Neuronal stem cell (in vitro differentiated cells): ENCODE measurements at regions not wholly inside any gene's neighbourhood (a gene's known extent, or its start where the extent isn't known, plus 50 kb on each side); places are given as distances from the start of the nearest gene placed in this dataset.

Source experiments
- DNase-seq: peaks from one replicate; pipeline ENCODE4 v3.0.0-alpha.2; 2013; ENCODE audit warnings: low spot score
- H2AFZ ChIP-seq: one replicate; pipeline ENCODE4 v1.6.1; 2013; ENCODE audit warnings: mild to moderate bottlenecking, low read length, inconsistent platforms
- H2AK5ac ChIP-seq: 2 replicates; pipeline ENCODE4 v1.6.1; 2013; ENCODE audit warnings: low read depth, mild to moderate bottlenecking, inconsistent platforms, low read length, moderate library complexity, mixed read lengths
- H2BK120ac ChIP-seq: 2 replicates; pipeline ENCODE4 v1.6.1; 2013; ENCODE audit warnings: low read depth, mild to moderate bottlenecking, inconsistent platforms, low read length, moderate library complexity, mixed read lengths
- H2BK12ac ChIP-seq: one replicate; pipeline ENCODE4 v1.6.1; 2013; ENCODE audit warnings: low read length, inconsistent platforms
- H2BK15ac ChIP-seq: 2 replicates; pipeline ENCODE4 v1.6.1; 2013; ENCODE audit warnings: mild to moderate bottlenecking, low read length, inconsistent platforms, mixed read lengths
- H2BK5ac ChIP-seq: one replicate; pipeline ENCODE4 v1.6.1; 2013; ENCODE audit warnings: inconsistent platforms, mild to moderate bottlenecking, low read length, moderate library complexity
- H3K14ac ChIP-seq: one replicate; pipeline ENCODE4 v1.6.1; 2013; ENCODE audit warnings: low read length, inconsistent platforms
- H3K18ac ChIP-seq: 2 replicates; pipeline ENCODE4 v1.6.1; 2013; ENCODE audit warnings: low read length, inconsistent platforms
- H3K23ac ChIP-seq: 2 replicates; pipeline ENCODE4 v1.6.1; 2013; ENCODE audit warnings: low read depth, mild to moderate bottlenecking, mixed read lengths, low read length, inconsistent platforms; ENCODE audit not compliant: poor library complexity
- H3K27ac ChIP-seq: replicated peaks from 3 replicates; pipeline ENCODE4 v1.5.1; 2013; ENCODE audit warnings: low read length, inconsistent platforms
- H3K27me3 ChIP-seq, 3 experiments: 2 replicates each; pipeline ENCODE4 v1.6.1; 2013; ENCODE audit warnings: low read length in 3 of 3, mild to moderate bottlenecking in 2 of 3, inconsistent platforms in 1 of 3, low read depth in 1 of 3, mixed read lengths in 1 of 3, moderate library complexity in 1 of 3; ENCODE audit not compliant: control insufficient read depth in 3 of 3, insufficient read depth in 3 of 3
- H3K36me3 ChIP-seq, 2 donors: replicated peaks in 1 of 2; 2 replicates each; pipeline ENCODE4 v1.6.1; 2013; ENCODE audit warnings: low read length in 2 of 2; ENCODE audit not compliant: control insufficient read depth in 2 of 2, insufficient read depth in 2 of 2
- H3K4ac ChIP-seq: 2 replicates; pipeline ENCODE4 v1.6.1; 2013; ENCODE audit warnings: inconsistent platforms, mild to moderate bottlenecking, low read length, moderate library complexity
- H3K4me1 ChIP-seq, 2 donors: 1 replicate in 1 of 2; 2 replicates in 1 of 2; pipeline ENCODE4 v1.6.1; 2013; ENCODE audit warnings: low read length in 2 of 2, low read depth in 1 of 2; ENCODE audit not compliant: control insufficient read depth in 2 of 2, insufficient read depth in 1 of 2
- H3K4me2 ChIP-seq: one replicate; pipeline ENCODE4 v1.6.1; 2013; ENCODE audit warnings: mild to moderate bottlenecking, low read length, inconsistent platforms; ENCODE audit not compliant: insufficient read depth, poor library complexity, severe bottlenecking
- H3K4me3 ChIP-seq, 2 donors: 2 replicates each; pipeline ENCODE4 v1.5.1; 2013; ENCODE audit warnings: low read length in 2 of 2, mild to moderate bottlenecking in 2 of 2, inconsistent platforms in 1 of 2, moderate library complexity in 1 of 2
- H3K79me1 ChIP-seq: one replicate; pipeline ENCODE4 v1.6.1; 2013; ENCODE audit warnings: low read depth, mild to moderate bottlenecking, inconsistent platforms, low read length, moderate library complexity
- H3K9ac ChIP-seq: one replicate; pipeline ENCODE4 v1.6.1; 2013; ENCODE audit warnings: mild to moderate bottlenecking, low read depth, low read length, inconsistent platforms; ENCODE audit not compliant: poor library complexity
- H3K9me3 ChIP-seq, 2 donors: replicated peaks in 1 of 2; 2 replicates each; pipeline versions ENCODE3 to v1.6.1; 2013; ENCODE audit warnings: low read length in 2 of 2, mild to moderate bottlenecking in 2 of 2, inconsistent platforms in 1 of 2, low read depth in 1 of 2, mixed read lengths in 1 of 2, moderate library complexity in 1 of 2; ENCODE audit not compliant: control insufficient read depth in 2 of 2, insufficient read depth in 1 of 2
- H4K8ac ChIP-seq: one replicate; pipeline ENCODE4 v1.6.1; 2013; ENCODE audit warnings: low read depth, mild to moderate bottlenecking, inconsistent platforms, low read length, moderate library complexity
- H4K91ac ChIP-seq: one replicate; pipeline ENCODE4 v1.6.1; 2013; ENCODE audit warnings: low read length, low read depth, mild to moderate bottlenecking, inconsistent platforms; ENCODE audit not compliant: poor library complexity
- WGBS, 2 donors: extraction: QIAGEN DNeasy Blood & Tissue Kit; methylation state at CpG; one replicate each; pipeline ENCODE4 v1.1.7; 2013; ENCODE audit warnings: missing lambda C conversion rate in 2 of 2, mixed read lengths in 1 of 2; ENCODE audit not compliant: insufficient read length in 2 of 2, insufficient replicate concordance in 1 of 2; ENCODE audit errors: extremely low coverage in 2 of 2; 5-methylcytosine and 5-hydroxymethylcytosine counted together

DNA sequence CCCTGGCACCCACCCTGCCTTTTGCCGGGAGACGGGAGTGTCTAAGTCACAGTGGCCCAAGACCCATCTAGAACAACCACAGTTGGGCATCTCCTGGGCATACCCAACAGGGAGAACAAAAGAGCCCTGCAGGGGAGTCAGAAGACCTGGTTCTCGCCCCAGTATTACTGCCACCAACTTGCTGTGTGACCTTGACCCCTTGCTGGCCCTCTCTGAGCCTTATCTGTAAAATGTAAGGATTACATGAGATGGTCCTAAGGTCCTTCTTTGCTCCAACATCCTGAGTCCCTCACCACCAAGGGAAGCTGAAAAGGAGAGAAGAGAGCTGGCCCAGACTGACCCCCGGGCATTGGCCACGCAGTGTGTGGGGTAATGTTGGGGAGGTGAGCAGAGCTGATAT is 119.0 kb downstream of the CCT6B start:
- Histone ChIP-seq H3K9ac (no peak overlapping the region), H2BK12ac (no peak overlapping the region), H2AFZ (no peak overlapping the region), H3K4ac (no peak overlapping the region), H3K27me3 (peaks cover 0 to 3% (median 0%) of the 10 kb centered on the region in 3 experiments), H3K36me3 (no peaks in the 10 kb centered on the region), H3K9me3 (peaks cover 0 to 2% of the 10 kb centered on the region in 2 donors), H3K14ac (no peak overlapping the region), H3K4me2 (no peak overlapping the region), H3K4me1 (no peaks in the 10 kb centered on the region), H4K91ac (no peak overlapping the region), H3K18ac (no peak overlapping the region), H2BK15ac (no peak overlapping the region), H2BK120ac (no peak overlapping the region), H4K8ac (no peak overlapping the region), H3K4me3 (no peak overlapping the region), H3K27ac (no peak overlapping the region), H3K23ac (no peak overlapping the region), H3K79me1 (no peaks in the 10 kb centered on the region), H2AK5ac (no peak overlapping the region), H2BK5ac (no peak overlapping the region)
- no CpG with 5 or more reads among the region's 5 CpGs for WGBS, 2 donors
- DNase-seq, result no peak

DNA sequence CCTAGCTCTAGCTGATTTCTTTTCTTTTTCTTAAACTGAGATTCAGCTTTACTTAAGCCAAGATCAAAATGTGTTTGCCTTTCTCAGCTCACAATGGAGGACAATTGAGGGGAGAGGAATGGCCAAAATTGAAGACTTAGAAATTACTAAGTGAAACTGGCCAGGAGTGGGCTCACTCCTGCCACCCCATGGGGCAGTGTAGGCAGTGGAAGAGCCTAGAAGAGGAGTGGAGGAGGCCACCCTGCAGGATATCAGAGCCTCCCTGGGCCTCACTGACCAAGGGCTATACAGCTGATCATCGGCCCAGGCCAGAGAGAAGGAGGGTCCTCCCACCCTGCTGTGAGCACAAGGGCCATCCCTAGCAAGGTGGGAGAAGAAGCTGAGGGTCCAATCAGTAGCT is 119.8 kb downstream of the CCT6B start:
- no peak overlapping the region for H2BK5ac ChIP-seq
- peaks cover 0 to 2% of the 10 kb centered on the region in 2 donors for H3K4me1 ChIP-seq
- H2BK120ac ChIP-seq, result no peak overlapping the region
- no peak overlapping the region for H3K4ac ChIP-seq
- peaks cover 0 to 3% (median 0%) of the 10 kb centered on the region in 3 experiments for H3K27me3 ChIP-seq
- H3K9me3 ChIP-seq, result peaks cover 0 to 2% of the 10 kb centered on the region in 2 donors
- H3K79me1 ChIP-seq, result no peaks in the 10 kb centered on the region
- DNase-seq, result no peak
- no peak overlapping the region for H4K8ac ChIP-seq
- H2BK15ac ChIP-seq, result no peak overlapping the region
- H3K36me3 ChIP-seq, result no peaks in the 10 kb centered on the region
- peak overlapping the region; percentile 39 for H3K18ac ChIP-seq
- H2AK5ac ChIP-seq, result peak overlapping the region; percentile 2
- no peak overlapping the region for H4K91ac ChIP-seq
- peak overlapping the region; percentile 34 for H3K9ac ChIP-seq
- H3K23ac ChIP-seq, result no peak overlapping the region
- H3K4me2 ChIP-seq, result no peak overlapping the region
- H3K27ac ChIP-seq, result no peak overlapping the region
- no CpG with 5 or more reads among the region's 1 CpG for WGBS, 2 donors
- H2AFZ ChIP-seq, result no peak overlapping the region
- no peak overlapping the region for H3K14ac ChIP-seq
- no peak overlapping the region for H3K4me3 ChIP-seq
- H2BK12ac ChIP-seq, result no peak overlapping the region

DNA sequence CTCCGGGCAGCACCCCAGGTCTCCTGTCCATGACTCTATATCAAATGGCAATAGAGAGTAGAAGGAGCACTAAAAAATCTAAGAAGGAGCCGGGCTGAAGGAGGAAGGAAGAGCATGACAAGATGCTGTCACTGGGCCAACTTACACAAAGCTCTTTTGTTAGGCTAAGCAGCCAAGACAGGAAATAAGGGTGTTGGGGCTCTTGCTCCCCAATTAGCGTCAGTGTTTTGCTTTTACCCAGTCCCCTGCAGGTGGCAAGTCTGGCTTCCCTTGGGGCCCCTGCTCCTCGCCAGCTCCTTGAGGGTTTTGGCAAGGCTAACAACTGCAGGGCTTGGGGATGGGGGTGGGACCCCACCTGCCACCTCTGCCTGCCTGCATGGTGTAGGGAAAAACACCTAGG is 120.5 kb downstream of the CCT6B start:
- no CpG with 5 or more reads among the region's 4 CpGs for WGBS, 2 donors
- Histone ChIP-seq H3K36me3 (no peaks in the 10 kb centered on the region), H3K23ac (no peak overlapping the region), H3K27me3 (peaks cover 0 to 2% (median 0%) of the 10 kb centered on the region in 3 experiments), H3K27ac (no peak overlapping the region), H3K9ac (no peak overlapping the region), H3K4me2 (no peak overlapping the region), H3K18ac (peak overlapping the region; percentile 8), H2BK120ac (no peak overlapping the region), H4K8ac (no peak overlapping the region), H2BK5ac (no peak overlapping the region), H3K79me1 (no peaks in the 10 kb centered on the region), H3K4ac (no peak overlapping the region), H3K14ac (no peak overlapping the region), H4K91ac (no peak overlapping the region), H2BK15ac (no peak overlapping the region), H2BK12ac (no peak overlapping the region), H2AK5ac (no peak overlapping the region), H3K4me3 (no peak overlapping the region), H2AFZ (no peak overlapping the region), H3K9me3 (peaks cover 0 to 2% of the 10 kb centered on the region in 2 donors), H3K4me1 (peaks cover 0 to 7% of the 10 kb centered on the region in 2 donors)
- DNase-seq, result no peak

DNA sequence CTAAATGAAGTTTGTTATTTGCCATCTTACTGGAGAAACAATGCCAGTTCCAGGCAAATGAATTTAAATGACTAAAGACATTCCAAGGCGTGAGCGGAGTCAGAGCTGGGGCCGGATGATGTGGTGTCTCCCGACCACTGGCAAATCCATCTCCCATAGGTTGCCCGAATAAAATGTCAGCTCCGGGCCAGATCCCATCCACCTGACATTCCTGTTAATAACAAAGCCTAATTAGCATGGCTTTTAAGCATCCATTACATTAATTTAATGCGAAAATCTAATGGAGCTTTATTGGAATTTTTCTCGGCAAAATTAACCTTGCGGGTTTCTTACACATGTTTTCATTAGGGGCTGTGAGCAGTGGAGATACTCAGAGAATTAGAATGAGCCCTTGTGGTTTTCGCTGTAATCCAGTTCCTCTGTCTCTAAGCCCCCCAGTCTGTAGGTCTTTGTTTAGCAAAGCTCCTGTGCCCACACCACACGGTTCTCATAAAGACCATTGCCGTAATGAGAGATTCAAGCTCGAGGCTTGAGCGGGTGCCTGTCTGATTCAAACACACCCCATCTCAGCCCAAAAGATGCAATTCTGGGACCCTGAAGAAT is 123.3 kb downstream of the CCT6B start:
- Histone ChIP-seq H4K8ac (no peak overlapping the region), H2BK5ac (no peak overlapping the region), H3K4me1 (peaks cover 0 to 8% of the 10 kb centered on the region in 2 donors), H3K9ac (no peak overlapping the region), H2BK12ac (no peak overlapping the region), H2BK15ac (no peak overlapping the region), H2AFZ (no peak overlapping the region), H3K36me3 (no peaks in the 10 kb centered on the region), H3K23ac (no peak overlapping the region), H2AK5ac (no peak overlapping the region), H3K14ac (no peak overlapping the region), H4K91ac (no peak overlapping the region), H3K4ac (no peak overlapping the region), H3K4me3 (no peak overlapping the region), H2BK120ac (no peak overlapping the region), H3K9me3 (peaks cover 0 to 2% of the 10 kb centered on the region in 2 donors), H3K27me3 (peaks cover 0 to 6% (median 0%) of the 10 kb centered on the region in 3 experiments), H3K18ac (no peak overlapping the region), H3K79me1 (no peaks in the 10 kb centered on the region), H3K4me2 (no peak overlapping the region), H3K27ac (no peak overlapping the region)
- DNase-seq, result no peak
- no CpG with 5 or more reads among the region's 14 CpGs for WGBS, 2 donors
